Nephron (organoid): ENCODE measurements at regions not wholly inside any gene's neighbourhood (a gene's known extent, or its start where the extent isn't known, plus 50 kb on each side); places are given as distances from the start of the nearest gene placed in this dataset.

Experiments used
- H3K27ac Mint-ChIP-seq, 3 experiments: 2 replicates each; pipeline ENCODE4 v1.8.0; 2020; ENCODE audit warnings: mixed read lengths in 3 of 3, mild to moderate bottlenecking in 2 of 3, moderate library complexity in 1 of 3
- H3K27me3 Mint-ChIP-seq: 2 replicates; pipeline ENCODE4 v1.8.0; 2021; ENCODE audit warnings: low read depth, mild to moderate bottlenecking, moderate library complexity, mixed read lengths
- H3K36me3 Mint-ChIP-seq: 2 replicates; pipeline ENCODE4 v1.8.0; 2020; ENCODE audit warnings: low read depth, mixed read lengths
- H3K4me1 Mint-ChIP-seq: 2 replicates; pipeline ENCODE4 v1.8.0; 2020; ENCODE audit warnings: mixed read lengths
- H3K4me3 Mint-ChIP-seq, 3 experiments: 2 replicates each; pipeline ENCODE4 v1.8.0; 2020; ENCODE audit warnings: mild to moderate bottlenecking in 3 of 3, mixed read lengths in 3 of 3, moderate library complexity in 2 of 3
- H3K9me3 Mint-ChIP-seq: 2 replicates; pipeline ENCODE4 v1.8.0; 2020; ENCODE audit warnings: mixed read lengths
- TF ChIP-seq, protein P1 (sequence below), 3 experiments: fragments of 200-600 bp; sonication (generic); IDR thresholded peaks; one replicate each; pipeline ENCODE4 v1.5.0; 2021; ENCODE audit warnings: antibody characterized with exemption in 3 of 3; ENCODE audit not compliant: unreplicated experiment in 3 of 3

GRCh38 chr10:61503051-61503450 is 49.9 kb upstream of the TMEM26 start:
- H3K27me3 Mint-ChIP-seq, result no peaks in the 10 kb centered on the region
- no peaks in the 10 kb centered on the region for H3K9me3 Mint-ChIP-seq
- H3K4me1 Mint-ChIP-seq, result no peaks in the 10 kb centered on the region
- H3K27ac Mint-ChIP-seq, result no peak overlapping the region
- TF ChIP-seq, protein P1, sequence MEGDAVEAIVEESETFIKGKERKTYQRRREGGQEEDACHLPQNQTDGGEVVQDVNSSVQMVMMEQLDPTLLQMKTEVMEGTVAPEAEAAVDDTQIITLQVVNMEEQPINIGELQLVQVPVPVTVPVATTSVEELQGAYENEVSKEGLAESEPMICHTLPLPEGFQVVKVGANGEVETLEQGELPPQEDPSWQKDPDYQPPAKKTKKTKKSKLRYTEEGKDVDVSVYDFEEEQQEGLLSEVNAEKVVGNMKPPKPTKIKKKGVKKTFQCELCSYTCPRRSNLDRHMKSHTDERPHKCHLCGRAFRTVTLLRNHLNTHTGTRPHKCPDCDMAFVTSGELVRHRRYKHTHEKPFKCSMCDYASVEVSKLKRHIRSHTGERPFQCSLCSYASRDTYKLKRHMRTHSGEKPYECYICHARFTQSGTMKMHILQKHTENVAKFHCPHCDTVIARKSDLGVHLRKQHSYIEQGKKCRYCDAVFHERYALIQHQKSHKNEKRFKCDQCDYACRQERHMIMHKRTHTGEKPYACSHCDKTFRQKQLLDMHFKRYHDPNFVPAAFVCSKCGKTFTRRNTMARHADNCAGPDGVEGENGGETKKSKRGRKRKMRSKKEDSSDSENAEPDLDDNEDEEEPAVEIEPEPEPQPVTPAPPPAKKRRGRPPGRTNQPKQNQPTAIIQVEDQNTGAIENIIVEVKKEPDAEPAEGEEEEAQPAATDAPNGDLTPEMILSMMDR (IDR thresholded peaks at IDR 0.05; ENCODE audit: unreplicated experiment in 3 of 3), result no peak
- H3K4me3 Mint-ChIP-seq, result no peak overlapping the region
- H3K36me3 Mint-ChIP-seq, result no peaks in the 10 kb centered on the region
